ENCODE measurements at regions not wholly inside any gene's neighbourhood (a gene's known extent, or its start where the extent isn't known, plus 50 kb on each side); places are given as distances from the start of the nearest gene placed in this dataset.

DNA sequence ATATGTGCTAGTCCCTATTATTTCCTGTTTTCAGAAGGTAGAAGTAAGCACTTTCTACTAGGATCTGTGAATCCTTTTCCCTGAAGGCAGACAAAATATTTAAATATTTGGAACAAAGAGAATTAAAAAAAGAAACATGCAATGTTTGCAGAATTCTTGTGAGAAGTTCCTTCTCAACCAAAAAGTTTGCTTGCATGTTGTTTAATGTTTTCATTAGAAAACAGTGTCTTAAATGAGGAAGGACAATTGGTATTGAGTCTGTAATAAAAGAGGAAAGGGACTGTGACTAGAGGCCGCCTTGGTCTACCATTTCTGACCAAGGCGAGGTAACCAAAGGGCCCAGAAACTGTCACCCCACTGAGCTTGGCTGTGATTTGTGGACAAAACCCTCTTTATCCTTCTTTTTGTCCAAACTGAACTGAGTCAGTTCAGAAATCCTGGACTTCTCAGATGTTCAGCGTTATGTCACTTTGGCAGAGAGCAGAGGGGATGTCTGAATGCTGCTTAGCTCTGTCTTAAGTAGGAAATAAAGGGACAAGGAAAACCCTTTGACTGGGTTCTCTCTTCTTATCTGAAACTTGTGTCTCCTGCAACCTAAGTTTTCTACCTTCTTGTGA lies 129.8 kb upstream of the CPM start:
- no peaks in the 10 kb centered on the region for H3K27me3 Mint-ChIP-seq (ENCODE audit: low read depth, unreplicated experiment)
- DNase-seq (ENCODE audit: low read depth) (no peak), FAIRE-seq (no peak)

GRCh38 chr12:69064734-69065443 lies 131.9 kb upstream of the CPM start:
- Histone ChIP-seq H3K36me3 (ENCODE audit: insufficient read depth, low read length) (no peaks in the 10 kb centered on the region), H4K20me1 (ENCODE audit: insufficient read depth, low read length) (no peaks in the 10 kb centered on the region), H3K79me2 (ENCODE audit: insufficient read depth, low read length) (no peaks in the 10 kb centered on the region), H2AFZ (ENCODE audit: low read depth, low read length) (no peak overlapping the region), H3K9ac (ENCODE audit: low read length) (no peak overlapping the region), H3K27ac (ENCODE audit: low read depth, low read length) (no peak overlapping the region), H3K4me1 (ENCODE audit: insufficient read depth, low read length) (peaks cover 9% of the 10 kb centered on the region), H3K27me3 (ENCODE audit: insufficient read depth, low read length) (no peaks in the 10 kb centered on the region), H3K4me2 (ENCODE audit: low read length) (no peak overlapping the region), H3K4me3 (ENCODE audit: insufficient read depth, low read depth, low read length) (no peak overlapping the region), H3K9me3 (ENCODE audit: insufficient read depth, low read depth, low read length) (no peaks in the 10 kb centered on the region)
- TF ChIP-seq EZH2 (IDR thresholded peaks at IDR 0.05; ENCODE audit: insufficient read depth, low read length) (no peak), CTCF (IDR thresholded peaks at IDR 0.05; ENCODE audit: insufficient read depth, low read depth, low read length) (no peak)
- Mint-ChIP-seq H3K36me3 (ENCODE audit: low read depth, unreplicated experiment) (no peaks in the 10 kb centered on the region), H3K9me3 (ENCODE audit: unreplicated experiment) (no peaks in the 10 kb centered on the region), H3K4me1 (ENCODE audit: low read depth, unreplicated experiment) (peaks cover 5% of the 10 kb centered on the region), H3K4me3 (ENCODE audit: unreplicated experiment) (no peak overlapping the region), H3K27ac (ENCODE audit: unreplicated experiment) (no peak overlapping the region), H3K27me3 (ENCODE audit: low read depth, unreplicated experiment) (no peaks in the 10 kb centered on the region)
- no peak for FAIRE-seq
- no peak for DNase-seq (ENCODE audit: low read depth)

More for the DNA sequence above, 129.8 kb upstream of the CPM start:
- Histone ChIP-seq H3K4me2 (ENCODE audit: low read length) (no peak overlapping the region), H3K79me2 (ENCODE audit: insufficient read depth, low read length) (no peaks in the 10 kb centered on the region), H3K36me3 (ENCODE audit: insufficient read depth, low read length) (no peaks in the 10 kb centered on the region), H3K9ac (ENCODE audit: low read length) (no peak overlapping the region), H3K27ac (ENCODE audit: low read depth, low read length) (no peak overlapping the region), H4K20me1 (ENCODE audit: insufficient read depth, low read length) (no peaks in the 10 kb centered on the region), H3K4me3 (ENCODE audit: insufficient read depth, low read depth, low read length) (no peak overlapping the region), H3K9me3 (ENCODE audit: insufficient read depth, low read depth, low read length) (no peaks in the 10 kb centered on the region), H3K4me1 (ENCODE audit: insufficient read depth, low read length) (no peaks in the 10 kb centered on the region), H2AFZ (ENCODE audit: low read depth, low read length) (no peak overlapping the region), H3K27me3 (ENCODE audit: insufficient read depth, low read length) (no peaks in the 10 kb centered on the region)
- Mint-ChIP-seq H3K36me3 (ENCODE audit: low read depth, unreplicated experiment) (no peaks in the 10 kb centered on the region), H3K4me1 (ENCODE audit: low read depth, unreplicated experiment) (no peaks in the 10 kb centered on the region), H3K4me3 (ENCODE audit: unreplicated experiment) (no peak overlapping the region), H3K27ac (ENCODE audit: unreplicated experiment) (no peak overlapping the region), H3K9me3 (ENCODE audit: unreplicated experiment) (peaks cover 2% of the 10 kb centered on the region)
- TF ChIP-seq CTCF (IDR thresholded peaks at IDR 0.05; ENCODE audit: insufficient read depth, low read depth, low read length), result no peak
- no peak for TF ChIP-seq EZH2 (IDR thresholded peaks at IDR 0.05; ENCODE audit: insufficient read depth, low read length)

DNA sequence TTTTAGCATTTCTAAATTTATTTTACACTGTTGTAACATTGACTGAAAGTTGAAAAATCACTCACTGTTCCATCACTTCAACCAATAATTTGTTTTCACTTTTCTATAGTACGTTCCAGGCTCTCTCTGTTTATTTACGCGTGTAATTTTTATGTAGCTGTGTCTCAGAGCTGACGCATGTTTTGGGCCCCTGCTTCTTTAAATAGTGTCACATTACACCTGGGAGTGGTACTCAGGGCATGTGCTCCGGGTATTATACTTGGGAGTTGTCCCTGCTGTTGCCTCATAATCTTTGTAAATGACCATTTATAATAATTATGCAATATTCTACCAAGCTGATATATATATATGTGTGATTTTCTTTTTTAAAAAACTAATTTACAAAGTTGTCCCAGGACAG lies 132.8 kb upstream of the CPM start:
- Histone ChIP-seq H3K4me3 (ENCODE audit: insufficient read depth, low read depth, low read length) (no peak overlapping the region), H3K27me3 (ENCODE audit: insufficient read depth, low read length) (no peaks in the 10 kb centered on the region), H3K36me3 (ENCODE audit: insufficient read depth, low read length) (no peaks in the 10 kb centered on the region), H2AFZ (ENCODE audit: low read depth, low read length) (no peak overlapping the region), H3K4me2 (ENCODE audit: low read length) (no peak overlapping the region), H3K79me2 (ENCODE audit: insufficient read depth, low read length) (no peaks in the 10 kb centered on the region), H3K9me3 (ENCODE audit: insufficient read depth, low read depth, low read length) (no peaks in the 10 kb centered on the region), H3K27ac (ENCODE audit: low read depth, low read length) (no peak overlapping the region), H4K20me1 (ENCODE audit: insufficient read depth, low read length) (no peaks in the 10 kb centered on the region), H3K9ac (ENCODE audit: low read length) (no peak overlapping the region), H3K4me1 (ENCODE audit: insufficient read depth, low read length) (peaks cover 16% of the 10 kb centered on the region)
- no peak overlapping the region for H3K4me3 Mint-ChIP-seq (ENCODE audit: unreplicated experiment)
- DNase-seq (ENCODE audit: low read depth), result no peak
- no peak for FAIRE-seq
- TF ChIP-seq EZH2 (IDR thresholded peaks at IDR 0.05; ENCODE audit: insufficient read depth, low read length) (no peak), CTCF (IDR thresholded peaks at IDR 0.05; ENCODE audit: insufficient read depth, low read depth, low read length) (no peak)
- H3K9me3 Mint-ChIP-seq (ENCODE audit: unreplicated experiment), result no peaks in the 10 kb centered on the region
- no peaks in the 10 kb centered on the region for H3K27me3 Mint-ChIP-seq (ENCODE audit: low read depth, unreplicated experiment)
- no peak overlapping the region for H3K27ac Mint-ChIP-seq (ENCODE audit: unreplicated experiment)
- peaks cover 7% of the 10 kb centered on the region for H3K4me1 Mint-ChIP-seq (ENCODE audit: low read depth, unreplicated experiment)
- H3K36me3 Mint-ChIP-seq (ENCODE audit: low read depth, unreplicated experiment), result no peaks in the 10 kb centered on the region
